ENCODE measurements at regions not wholly inside any gene's neighbourhood (a gene's known extent, or its start where the extent isn't known, plus 50 kb on each side); places are given as distances from the start of the nearest gene placed in this dataset.

- Histone ChIP-seq H3K27ac (no peak overlapping the region), H3K9me3 (replicated peaks in 1 of 11) (0 out of 22 replicates have a peak, but pooled peaks cover 0 to 4% (median 0%) of the 10 kb centered on the region in 11 experiments), H3K4me1 (no peaks in the 10 kb centered on the region), H3K27me3 (no peaks in the 10 kb centered on the region), H3K36me3 (no peaks in the 10 kb centered on the region), H3K4me3 (no peak overlapping the region), H3K9ac (no peak overlapping the region), H3K4me2 (no peak overlapping the region), H4K20me1 (no peaks in the 10 kb centered on the region)
- TF ChIP-seq Cebpa-rat (IDR thresholded peaks at IDR 0.05) = no peak
Measured at GRCh38 chr7:46391231-46392201, 470.4 kb upstream of the IGFBP3 start.

DNA sequence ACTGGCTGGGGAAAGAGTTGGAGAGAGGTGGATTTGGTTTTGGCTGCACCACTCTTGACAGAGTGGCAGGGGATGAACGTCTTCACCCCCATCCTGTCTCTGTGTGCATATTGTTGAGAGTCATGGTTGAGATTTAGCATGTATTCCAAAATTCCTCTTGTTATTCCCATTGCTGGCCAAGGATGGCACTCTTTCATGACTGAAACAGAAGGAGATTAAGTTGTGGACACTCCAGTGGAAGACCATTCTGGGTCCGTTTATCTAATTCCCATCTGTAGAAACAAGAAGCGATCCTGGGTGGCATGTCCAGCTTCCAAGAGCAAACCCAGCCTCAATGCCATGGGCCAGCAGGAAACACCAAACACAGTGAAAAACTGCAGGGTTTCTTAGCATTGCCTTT, 469.0 kb upstream of the IGFBP3 start:
- TF ChIP-seq Cebpa-rat (IDR thresholded peaks at IDR 0.05) = no peak
- no peak overlapping the region for H3K27ac ChIP-seq
- no peak overlapping the region for H3K4me3 ChIP-seq
- H3K9ac ChIP-seq = no peak overlapping the region
- H3K27me3 ChIP-seq = no peaks in the 10 kb centered on the region
- H3K9me3 ChIP-seq (replicated peaks in 1 of 11) = 0 out of 22 replicates have a peak, but pooled peaks cover 0 to 4% (median 0%) of the 10 kb centered on the region in 11 experiments
- no peaks in the 10 kb centered on the region for H3K4me1 ChIP-seq
- H3K36me3 ChIP-seq = no peaks in the 10 kb centered on the region
- H3K4me2 ChIP-seq = no peak overlapping the region
- no peaks in the 10 kb centered on the region for H4K20me1 ChIP-seq

DNA sequence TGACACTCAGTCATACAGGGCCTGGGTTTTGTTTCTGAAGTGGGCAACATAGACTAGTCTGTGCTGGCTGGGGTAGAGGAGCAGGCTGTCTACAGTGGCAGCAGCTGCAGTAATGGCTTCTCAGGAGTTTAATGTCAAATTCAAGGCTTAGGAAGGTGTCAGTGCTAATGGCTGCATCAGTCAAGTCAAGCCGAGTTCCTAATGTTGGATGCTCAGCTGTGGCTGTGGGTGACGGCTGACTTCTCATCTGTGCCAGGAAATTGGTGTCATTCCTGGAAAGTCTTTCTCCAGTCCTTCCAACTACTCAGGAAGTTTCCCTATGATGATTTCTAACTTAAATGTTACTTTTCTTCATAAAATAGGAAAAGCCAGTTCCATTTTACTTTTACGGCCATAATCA, 468.1 kb upstream of the IGFBP3 start:
- no peaks in the 10 kb centered on the region for H3K4me1 ChIP-seq
- no peak overlapping the region for H3K9ac ChIP-seq
- TF ChIP-seq Cebpa-rat (IDR thresholded peaks at IDR 0.05) = no peak
- no peak overlapping the region for H3K4me2 ChIP-seq
- no peaks in the 10 kb centered on the region for H4K20me1 ChIP-seq
- H3K27me3 ChIP-seq = no peaks in the 10 kb centered on the region
- H3K36me3 ChIP-seq = no peaks in the 10 kb centered on the region
- no peak overlapping the region for H3K4me3 ChIP-seq
- no peak overlapping the region for H3K27ac ChIP-seq
- 0 out of 22 replicates have a peak, but pooled peaks cover 0 to 4% (median 0%) of the 10 kb centered on the region in 11 experiments for H3K9me3 ChIP-seq (replicated peaks in 1 of 11)

- no peak overlapping the region for H3K9ac ChIP-seq
- no peaks in the 10 kb centered on the region for H3K36me3 ChIP-seq
- no peak overlapping the region for H3K27ac ChIP-seq
- H3K4me2 ChIP-seq = no peak overlapping the region
- no peaks in the 10 kb centered on the region for H4K20me1 ChIP-seq
- H3K4me3 ChIP-seq = no peak overlapping the region
- H3K9me3 ChIP-seq (replicated peaks in 1 of 11) = 0 out of 22 replicates have a peak, but pooled peaks cover 0 to 4% (median 0%) of the 10 kb centered on the region in 11 experiments
- TF ChIP-seq Cebpa-rat (IDR thresholded peaks at IDR 0.05) = no peak
- no peaks in the 10 kb centered on the region for H3K4me1 ChIP-seq
- no peaks in the 10 kb centered on the region for H3K27me3 ChIP-seq
Measured at GRCh38 chr7:46387646-46388045, 466.6 kb upstream of the IGFBP3 start.

DNA sequence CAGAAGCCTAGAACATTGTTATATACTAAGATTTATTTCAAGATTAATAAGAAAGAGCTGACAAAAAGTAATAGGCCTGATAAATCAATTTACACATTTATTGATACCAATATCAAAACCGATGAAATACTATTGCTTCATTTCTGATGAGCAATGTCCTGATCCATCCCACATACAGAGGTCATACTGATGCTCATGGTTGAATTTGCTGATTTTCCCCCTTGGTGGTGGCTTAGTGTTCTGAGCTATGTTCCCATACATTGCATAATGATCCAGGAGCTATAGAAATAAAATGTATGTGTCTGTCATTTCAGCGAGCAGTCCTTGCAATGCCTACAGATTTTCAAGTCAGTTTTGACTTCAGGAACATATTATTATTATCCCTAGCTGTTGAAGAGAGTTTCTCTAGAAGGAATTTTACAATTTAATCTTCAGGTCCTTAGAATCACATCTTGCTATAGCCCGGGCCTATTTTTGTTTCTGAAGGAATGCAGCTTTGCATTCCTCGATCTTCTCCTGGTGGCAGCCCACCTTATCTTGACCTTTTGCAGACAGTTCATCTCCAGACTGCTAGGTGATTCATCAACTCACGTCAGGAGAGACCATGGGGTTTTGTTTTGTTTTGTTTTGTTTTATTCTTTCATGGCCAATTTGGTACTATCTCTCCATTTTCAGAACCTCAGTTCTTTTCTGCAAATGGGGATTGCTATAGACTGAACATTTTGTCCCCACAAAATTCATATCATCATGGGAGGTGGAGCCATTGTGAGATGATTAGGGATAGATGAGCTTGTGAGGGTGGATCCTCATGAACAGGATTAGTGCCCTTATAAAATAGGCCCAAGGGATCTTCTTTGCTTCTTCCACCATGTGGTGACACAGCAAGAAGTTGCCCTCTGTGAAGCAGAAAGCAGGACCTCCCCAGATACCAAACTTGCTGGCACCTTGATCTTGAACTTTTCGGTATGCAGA, 465.6 kb upstream of the IGFBP3 start:
- no peaks in the 10 kb centered on the region for H3K27me3 ChIP-seq
- H3K36me3 ChIP-seq = no peaks in the 10 kb centered on the region
- H3K9ac ChIP-seq = no peak overlapping the region
- 0 out of 22 replicates have a peak, but pooled peaks cover 0 to 4% (median 0%) of the 10 kb centered on the region in 11 experiments for H3K9me3 ChIP-seq (replicated peaks in 1 of 11)
- H3K4me2 ChIP-seq = no peak overlapping the region
- no peak overlapping the region for H3K4me3 ChIP-seq
- TF ChIP-seq Cebpa-rat (IDR thresholded peaks at IDR 0.05) = no peak
- H3K4me1 ChIP-seq = no peaks in the 10 kb centered on the region
- no peaks in the 10 kb centered on the region for H4K20me1 ChIP-seq
- H3K27ac ChIP-seq = no peak overlapping the region

- no peak overlapping the region for H3K4me3 ChIP-seq
- no peak for TF ChIP-seq Cebpa-rat (IDR thresholded peaks at IDR 0.05)
- no peaks in the 10 kb centered on the region for H3K36me3 ChIP-seq
- H3K9me3 ChIP-seq (replicated peaks in 1 of 11) = 0 out of 22 replicates have a peak, but pooled peaks cover 0 to 4% (median 0%) of the 10 kb centered on the region in 11 experiments
- no peaks in the 10 kb centered on the region for H3K4me1 ChIP-seq
- no peaks in the 10 kb centered on the region for H3K27me3 ChIP-seq
- no peak overlapping the region for H3K27ac ChIP-seq
- H3K9ac ChIP-seq = no peak overlapping the region
- no peak overlapping the region for H3K4me2 ChIP-seq
- H4K20me1 ChIP-seq = no peaks in the 10 kb centered on the region
Measured at GRCh38 chr7:46385662-46386309, 464.7 kb upstream of the IGFBP3 start.

DNA sequence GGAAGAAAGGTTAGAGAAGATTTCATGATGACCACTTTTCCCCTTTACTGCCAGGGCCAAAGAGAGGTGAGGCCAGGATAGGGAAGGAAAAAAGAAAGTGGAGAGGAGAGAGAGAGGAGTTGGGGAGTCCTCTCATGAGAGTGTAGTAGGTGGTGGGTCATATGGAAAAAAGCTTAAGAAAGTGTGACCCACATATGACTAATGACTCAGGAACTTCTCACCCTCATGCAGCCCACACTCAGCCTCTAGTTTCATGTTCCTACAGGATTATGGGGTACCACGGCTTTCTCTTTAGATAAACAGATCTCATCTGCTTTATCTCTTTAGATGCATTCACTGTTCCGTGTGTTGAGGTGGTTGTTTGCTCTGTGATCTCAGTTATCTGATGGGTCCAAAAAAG, 462.5 kb upstream of the IGFBP3 start:
- H3K9ac ChIP-seq = no peak overlapping the region
- H3K4me2 ChIP-seq = no peak overlapping the region
- H3K27ac ChIP-seq = no peak overlapping the region
- no peaks in the 10 kb centered on the region for H3K27me3 ChIP-seq
- H3K4me3 ChIP-seq = no peak overlapping the region
- TF ChIP-seq Cebpa-rat (IDR thresholded peaks at IDR 0.05) = no peak
- no peaks in the 10 kb centered on the region for H4K20me1 ChIP-seq
- H3K9me3 ChIP-seq (replicated peaks in 1 of 11) = no peaks in the 10 kb centered on the region
- no peaks in the 10 kb centered on the region for H3K36me3 ChIP-seq
- H3K4me1 ChIP-seq = no peaks in the 10 kb centered on the region

GRCh38 chr7:46369933-46370654, 449.0 kb upstream of the IGFBP3 start:
- no peak overlapping the region for H3K9ac ChIP-seq
- no peak overlapping the region for H3K4me2 ChIP-seq

More at GRCh38 chr7:46369933-46370654, 449.0 kb upstream of the IGFBP3 start:
- no peaks in the 10 kb centered on the region for H3K36me3 ChIP-seq
- H3K4me3 ChIP-seq = no peak overlapping the region
- TF ChIP-seq Cebpa-rat (IDR thresholded peaks at IDR 0.05) = no peak
- H3K4me1 ChIP-seq = no peaks in the 10 kb centered on the region
- H3K27me3 ChIP-seq = no peaks in the 10 kb centered on the region
- no peak overlapping the region for H3K27ac ChIP-seq
- H3K9me3 ChIP-seq (replicated peaks in 1 of 11) = no peaks in the 10 kb centered on the region
- no peaks in the 10 kb centered on the region for H4K20me1 ChIP-seq
